PFSK-1 (cell line): ENCODE measurements at regions not wholly inside any gene's neighbourhood (a gene's known extent, or its start where the extent isn't known, plus 50 kb on each side); places are given as distances from the start of the nearest gene placed in this dataset.

Experiments
- FOXP2 ChIP-seq: optimal IDR thresholded peaks from 2 replicates; pipeline ENCODE3; 2011; ENCODE audit warnings: borderline replicate concordance, control low read depth, inconsistent platforms; ENCODE audit not compliant: insufficient read depth; ENCODE audit errors: extremely low read length, extremely low read depth
- POLR2AphosphoS5 ChIP-seq: IDR thresholded peaks from 2 replicates; pipeline ENCODE4 v1.6.1; 2012; ENCODE audit warnings: low read depth, mild to moderate bottlenecking, control low read depth, low read length, moderate library complexity
- REST ChIP-seq, 2 experiments: IDR thresholded peaks; 2 replicates each; pipeline versions ENCODE4 v1.6.1 to v1.8.0; 2011 to 2012; ENCODE audit warnings: low read depth in 2 of 2, low read length in 2 of 2, control low read depth in 1 of 2, inconsistent platforms in 1 of 2, mild to moderate bottlenecking in 1 of 2, moderate library complexity in 1 of 2; ENCODE audit not compliant: insufficient read depth in 1 of 2
- SIN3A ChIP-seq: IDR thresholded peaks from 2 replicates; pipeline ENCODE4 v1.6.1; 2012; ENCODE audit warnings: mild to moderate bottlenecking, low read length, moderate library complexity, borderline replicate concordance; ENCODE audit not compliant: insufficient read depth
- TAF1 ChIP-seq: IDR thresholded peaks from 2 replicates; pipeline ENCODE4 v1.6.1; 2012; ENCODE audit warnings: low read length, control low read depth, borderline replicate concordance; ENCODE audit not compliant: insufficient read depth

GRCh38 chr18:3394648-3395047 is 55.3 kb upstream of the TGIF1 start:
- TF ChIP-seq REST (IDR thresholded peaks at IDR 0.05; ENCODE audit: insufficient read depth in 1 of 2, low read depth in 2 of 2, low read length in 2 of 2) (no peak), SIN3A (no peak), FOXP2 (no peak), POLR2AphosphoS5 (no peak), TAF1 (no peak)

GRCh38 chr18:3395466-3395865 is 54.5 kb upstream of the TGIF1 start:
- TF ChIP-seq REST (IDR thresholded peaks at IDR 0.05; ENCODE audit: insufficient read depth in 1 of 2, low read depth in 2 of 2, low read length in 2 of 2) (no peak), TAF1 (no peak)

GRCh38 chr18:3397031-3397750 is 52.8 kb upstream of the TGIF1 start:
- no peak for TF ChIP-seq SIN3A
- TF ChIP-seq REST (IDR thresholded peaks at IDR 0.05; ENCODE audit: insufficient read depth in 1 of 2, low read depth in 2 of 2, low read length in 2 of 2), result no peak
- no peak for TF ChIP-seq TAF1
- TF ChIP-seq FOXP2, result no peak
- no peak for TF ChIP-seq POLR2AphosphoS5

DNA sequence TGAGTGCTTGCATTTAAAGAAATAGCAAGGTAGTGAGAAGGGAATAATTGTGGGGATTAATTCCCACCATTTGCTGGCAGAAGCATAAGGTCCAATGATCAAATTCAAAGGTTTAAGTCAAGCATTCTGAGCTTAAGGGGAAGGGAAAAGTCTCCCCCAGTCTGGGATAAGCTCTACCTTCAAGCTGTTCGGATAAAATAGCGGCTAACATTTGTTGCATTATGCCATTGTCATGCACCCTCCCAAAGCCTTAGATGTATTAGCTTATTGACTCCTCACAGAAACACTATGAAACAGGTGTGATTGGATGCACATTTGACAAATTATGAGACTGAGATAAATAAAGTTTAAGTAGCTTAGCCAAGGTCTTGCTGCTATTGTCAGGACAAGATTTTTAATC is 52.2 kb upstream of the TGIF1 start:
- no peak for TF ChIP-seq FOXP2
- TF ChIP-seq SIN3A, result no peak
- TF ChIP-seq REST (IDR thresholded peaks at IDR 0.05; ENCODE audit: insufficient read depth in 1 of 2, low read depth in 2 of 2, low read length in 2 of 2), result no peak
- no peak for TF ChIP-seq POLR2AphosphoS5
- no peak for TF ChIP-seq TAF1
